Thoracic aorta (tissue), 2 donors: ENCODE measurements at regions not wholly inside any gene's neighbourhood (a gene's known extent, or its start where the extent isn't known, plus 50 kb on each side); places are given as distances from the start of the nearest gene placed in this dataset.
"Not testable (repeated sequence)": the region's sequence is repeated elsewhere in the genome, so short reads cannot be mapped to it uniquely, and the experiment has no call there.

Source experiments
- ATAC-seq: fragments of 150-250 bp; one replicate; pipeline ENCODE4 v1.8.0; 2017; ENCODE audit warnings: low read depth; ENCODE audit not compliant: insufficient number of reproducible peaks, low FRiP score
- DNase-seq: peaks from one replicate; pipeline ENCODE4 v3.0.0-alpha.2; 2020; ENCODE audit warnings: low spot score
- H3K27ac ChIP-seq, 2 donors: fragments of 200-600 bp; sonication (generic); 1 replicate in 1 of 2; 2 replicates in 1 of 2; pipeline ENCODE4 v1.5.1; 2016; ENCODE audit warnings: mild to moderate bottlenecking in 2 of 2, moderate library complexity in 2 of 2
- H3K27me3 ChIP-seq: fragments of 200-600 bp; sonication (generic); replicated peaks from 2 replicates; pipeline ENCODE4 v1.6.0; 2016; ENCODE audit warnings: mild to moderate bottlenecking; ENCODE audit not compliant: insufficient read depth
- H3K36me3 ChIP-seq: fragments of 200-600 bp; sonication (generic); one replicate; pipeline ENCODE4 v1.5.1; 2016
- H3K4me1 ChIP-seq, 2 donors: fragments of 200-600 bp; sonication (generic); 1 replicate in 1 of 2; 2 replicates in 1 of 2; pipeline versions ENCODE4 v1.5.1 to v1.6.0; 2016; ENCODE audit warnings: low read depth in 2 of 2, mild to moderate bottlenecking in 1 of 2; ENCODE audit not compliant: control insufficient read depth in 1 of 2
- H3K4me3 ChIP-seq: fragments of 200-600 bp; sonication (generic); 2 replicates; pipeline ENCODE4 v1.5.1; 2016; ENCODE audit warnings: mild to moderate bottlenecking
- H3K9me3 ChIP-seq: fragments of 200-600 bp; sonication (generic); 2 replicates; pipeline ENCODE4 v1.5.1; 2016
- CTCF ChIP-seq: fragments of 200-600 bp; sonication (generic); IDR thresholded peaks from one replicate; pipeline ENCODE4 v1.5.1; 2019; ENCODE audit warnings: antibody characterized with exemption

- TF ChIP-seq CTCF: no peak
- H3K27me3 ChIP-seq: no peaks in the 10 kb centered on the region
- ATAC-seq (no peak), DNase-seq (no peak)
- no peaks in the 10 kb centered on the region for H3K9me3 ChIP-seq
- no peak overlapping the region for H3K27ac ChIP-seq
- no peaks in the 10 kb centered on the region for H3K36me3 ChIP-seq
- H3K4me1 ChIP-seq: peaks cover 0 to 6% of the 10 kb centered on the region in 2 donors
- H3K4me3 ChIP-seq: no peak overlapping the region
Measured at GRCh38 chr7:142513178-142513955, 235.9 kb upstream of the PRSS1 start.

- Histone ChIP-seq H3K27ac (no peak overlapping the region), H3K9me3 (no peaks in the 10 kb centered on the region), H3K4me3 (no peak overlapping the region), H3K4me1 (peaks cover 0 to 6% of the 10 kb centered on the region in 2 donors), H3K27me3 (no peaks in the 10 kb centered on the region), H3K36me3 (no peaks in the 10 kb centered on the region)
- ATAC-seq: no peak
- no peak for DNase-seq
- TF ChIP-seq CTCF: no peak
Measured at GRCh38 chr7:142511801-142512200, 237.5 kb upstream of the PRSS1 start.

GRCh38 chr7:142511374-142511773 is 237.9 kb upstream of the PRSS1 start:
- no peak for TF ChIP-seq CTCF
- Histone ChIP-seq H3K27me3 (no peaks in the 10 kb centered on the region), H3K4me1 (peaks cover 0 to 6% of the 10 kb centered on the region in 2 donors), H3K36me3 (no peaks in the 10 kb centered on the region), H3K27ac (no peak overlapping the region), H3K4me3 (no peak overlapping the region), H3K9me3 (no peaks in the 10 kb centered on the region)
- no peak for ATAC-seq
- DNase-seq: no peak

GRCh38 chr7:142509235-142509634 is 240.0 kb upstream of the PRSS1 start:
- ATAC-seq, DNase-seq, H3K4me1 ChIP-seq: not testable (repeated sequence)

GRCh38 chr7:142508251-142508650 is 241.0 kb upstream of the PRSS1 start:
- Histone ChIP-seq H3K36me3 (no peaks in the 10 kb centered on the region), H3K27ac (no peak overlapping the region)

More at GRCh38 chr7:142509235-142509634, 240.0 kb upstream of the PRSS1 start:
- not testable (repeated sequence) for H3K27me3 ChIP-seq, H3K9me3 ChIP-seq, H3K27ac ChIP-seq, H3K4me3 ChIP-seq, H3K36me3 ChIP-seq

More at GRCh38 chr7:142508251-142508650, 241.0 kb upstream of the PRSS1 start:
- Histone ChIP-seq H3K9me3 (no peaks in the 10 kb centered on the region), H3K4me3 (no peak overlapping the region), H3K27me3 (no peaks in the 10 kb centered on the region), H3K4me1 (no peaks in the 10 kb centered on the region)
- DNase-seq (no peak), ATAC-seq (no peak)
- TF ChIP-seq CTCF: no peak
